ENCODE measurements at regions not wholly inside any gene's neighbourhood (a gene's known extent, or its start where the extent isn't known, plus 50 kb on each side); places are given as distances from the start of the nearest gene placed in this dataset.

DNA sequence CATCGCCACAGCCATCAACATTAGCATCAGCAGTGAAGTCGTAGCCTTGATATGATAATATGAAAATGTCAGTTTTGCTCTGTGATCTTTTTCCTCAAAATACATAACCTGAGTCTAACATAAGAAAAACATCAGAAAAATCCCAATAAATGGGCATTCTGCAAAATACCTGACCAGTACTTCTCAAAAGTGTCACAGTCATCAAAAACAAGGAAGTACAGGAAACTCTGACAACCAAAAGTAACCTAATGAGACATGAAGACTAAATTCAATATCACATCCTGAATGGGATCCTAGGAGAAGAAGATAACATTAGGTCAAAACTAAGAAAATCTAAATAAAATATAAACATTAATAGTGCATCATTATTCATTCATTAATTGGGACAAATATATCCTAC lies 1731.0 kb downstream of the SUCLG1 start:
- TF ChIP-seq, protein P1, sequence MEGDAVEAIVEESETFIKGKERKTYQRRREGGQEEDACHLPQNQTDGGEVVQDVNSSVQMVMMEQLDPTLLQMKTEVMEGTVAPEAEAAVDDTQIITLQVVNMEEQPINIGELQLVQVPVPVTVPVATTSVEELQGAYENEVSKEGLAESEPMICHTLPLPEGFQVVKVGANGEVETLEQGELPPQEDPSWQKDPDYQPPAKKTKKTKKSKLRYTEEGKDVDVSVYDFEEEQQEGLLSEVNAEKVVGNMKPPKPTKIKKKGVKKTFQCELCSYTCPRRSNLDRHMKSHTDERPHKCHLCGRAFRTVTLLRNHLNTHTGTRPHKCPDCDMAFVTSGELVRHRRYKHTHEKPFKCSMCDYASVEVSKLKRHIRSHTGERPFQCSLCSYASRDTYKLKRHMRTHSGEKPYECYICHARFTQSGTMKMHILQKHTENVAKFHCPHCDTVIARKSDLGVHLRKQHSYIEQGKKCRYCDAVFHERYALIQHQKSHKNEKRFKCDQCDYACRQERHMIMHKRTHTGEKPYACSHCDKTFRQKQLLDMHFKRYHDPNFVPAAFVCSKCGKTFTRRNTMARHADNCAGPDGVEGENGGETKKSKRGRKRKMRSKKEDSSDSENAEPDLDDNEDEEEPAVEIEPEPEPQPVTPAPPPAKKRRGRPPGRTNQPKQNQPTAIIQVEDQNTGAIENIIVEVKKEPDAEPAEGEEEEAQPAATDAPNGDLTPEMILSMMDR (IDR thresholded peaks at IDR 0.05), result no peak
- no peak for TF ChIP-seq POLR2A (IDR thresholded peaks at IDR 0.05)

Measured in testis (tissue), 2 donors.